ENCODE measurements at regions not wholly inside any gene's neighbourhood (a gene's known extent, or its start where the extent isn't known, plus 50 kb on each side); places are given as distances from the start of the nearest gene placed in this dataset.

GRCh38 chr3:107942951-107943749 is 147.7 kb downstream of the CD47 start:
- peak; percentile 6 for FAIRE-seq
- DNase-seq (ENCODE audit: insufficient read length, low spot score) = no peak
- TF ChIP-seq POLR2A (IDR thresholded peaks at IDR 0.05; ENCODE audit: low read depth, low read length) = no peak

GRCh38 chr3:107942244-107942643 is 148.6 kb downstream of the CD47 start:
- no peak for TF ChIP-seq POLR2A (IDR thresholded peaks at IDR 0.05; ENCODE audit: low read depth, low read length)
- DNase-seq (ENCODE audit: insufficient read length, low spot score) (no peak), FAIRE-seq (peak; percentile 80)

GRCh38 chr3:107939691-107940442 is 151.0 kb downstream of the CD47 start:
- no peak for TF ChIP-seq POLR2A (IDR thresholded peaks at IDR 0.05; ENCODE audit: low read depth, low read length)
- no peak for DNase-seq (ENCODE audit: insufficient read length, low spot score)
- FAIRE-seq = no peak

- FAIRE-seq = peak; percentile 50
Measured at GRCh38 chr3:107938143-107938542, 152.7 kb downstream of the CD47 start.

GRCh38 chr3:107934808-107935207 is 156.0 kb downstream of the CD47 start:
- no peak for FAIRE-seq
- no peak for DNase-seq (ENCODE audit: insufficient read length, low spot score)
- TF ChIP-seq POLR2A (IDR thresholded peaks at IDR 0.05; ENCODE audit: low read depth, low read length) = no peak

More at GRCh38 chr3:107938143-107938542, 152.7 kb downstream of the CD47 start:
- TF ChIP-seq POLR2A (IDR thresholded peaks at IDR 0.05; ENCODE audit: low read depth, low read length) = no peak
- no peak for DNase-seq (ENCODE audit: insufficient read length, low spot score)

GRCh38 chr3:107933450-107933849 is 157.4 kb downstream of the CD47 start:
- FAIRE-seq = no peak
- no peak for TF ChIP-seq POLR2A (IDR thresholded peaks at IDR 0.05; ENCODE audit: low read depth, low read length)
- DNase-seq (ENCODE audit: insufficient read length, low spot score) = no peak

- DNase-seq (ENCODE audit: insufficient read length, low spot score) (no peak), FAIRE-seq (no peak)
- no peak for TF ChIP-seq POLR2A (IDR thresholded peaks at IDR 0.05; ENCODE audit: low read depth, low read length)
Measured at GRCh38 chr3:107931326-107931725, 159.5 kb downstream of the CD47 start.

- TF ChIP-seq POLR2A (IDR thresholded peaks at IDR 0.05; ENCODE audit: low read depth, low read length) = no peak
- no peak for DNase-seq (ENCODE audit: insufficient read length, low spot score)
- no peak for FAIRE-seq
Measured at GRCh38 chr3:107929088-107929487, 161.7 kb downstream of the CD47 start.

GRCh38 chr3:107928084-107928445 is 162.8 kb downstream of the CD47 start:
- DNase-seq (ENCODE audit: insufficient read length, low spot score) = peak; percentile 19
- FAIRE-seq = peak; percentile 43
- no peak for TF ChIP-seq POLR2A (IDR thresholded peaks at IDR 0.05; ENCODE audit: low read depth, low read length)

GRCh38 chr3:107927361-107928083 is 163.3 kb downstream of the CD47 start:
- FAIRE-seq (peak; percentile 78), DNase-seq (ENCODE audit: insufficient read length, low spot score) (peak; percentile 73)
- TF ChIP-seq POLR2A (IDR thresholded peaks at IDR 0.05; ENCODE audit: low read depth, low read length) = no peak

- DNase-seq (ENCODE audit: insufficient read length, low spot score) (no peak), FAIRE-seq (no peak)
- TF ChIP-seq POLR2A (IDR thresholded peaks at IDR 0.05; ENCODE audit: low read depth, low read length) = no peak
Measured at GRCh38 chr3:107925851-107926250, 165.0 kb downstream of the CD47 start.

- no peak for FAIRE-seq
- no peak for DNase-seq (ENCODE audit: insufficient read length, low spot score)
- TF ChIP-seq POLR2A (IDR thresholded peaks at IDR 0.05; ENCODE audit: low read depth, low read length) = no peak
Measured at GRCh38 chr3:107921038-107921437, 169.8 kb downstream of the CD47 start.

- no peak for DNase-seq (ENCODE audit: insufficient read length, low spot score)
- no peak for FAIRE-seq
- TF ChIP-seq POLR2A (IDR thresholded peaks at IDR 0.05; ENCODE audit: low read depth, low read length) = no peak
Measured at GRCh38 chr3:107920538-107920937, 170.3 kb downstream of the CD47 start.

- no peak for TF ChIP-seq POLR2A (IDR thresholded peaks at IDR 0.05; ENCODE audit: low read depth, low read length)
- FAIRE-seq (no peak), DNase-seq (ENCODE audit: insufficient read length, low spot score) (no peak)
Measured at GRCh38 chr3:107919239-107919638, 171.6 kb downstream of the CD47 start.

Data from H54 (cell line).